ENCODE measurements at regions not wholly inside any gene's neighbourhood (a gene's known extent, or its start where the extent isn't known, plus 50 kb on each side); places are given as distances from the start of the nearest gene placed in this dataset.

- intact Hi-C loops (cut with micrococcal nuclease), result no loop called here
- CTCF ChIA-PET, result interaction anchor here (1.3 to 7.0 kb wide), 3 partner anchors 101 to 849 kb away, joined by 3 to 78 read pairs (median 4); no protein-coding TSS in a partner anchor
- H3K9me3 Mint-ChIP-seq, result no peaks in the 10 kb centered on the region
- POLR2A ChIA-PET, result interaction anchor here (1.0 kb wide), 1 partner anchor 209 kb away, joined by 3 read pairs; no protein-coding TSS in a partner anchor
- H3K27me3 Mint-ChIP-seq, result no peaks in the 10 kb centered on the region
- ATAC-seq (ENCODE audit: low read depth), result no peak
- TF ChIP-seq CTCF (IDR thresholded peaks at IDR 0.05), result no peak
- H3K4me3 Mint-ChIP-seq, result no peak overlapping the region
- no peak overlapping the region for H3K27ac Mint-ChIP-seq
- no peaks in the 10 kb centered on the region for H3K36me3 Mint-ChIP-seq (ENCODE audit: low read depth)
- DNase-seq, result no peak
- peaks cover 8% of the 10 kb centered on the region for H3K4me1 Mint-ChIP-seq
These were observed 115.3 kb upstream of the SPACA1 start for GRCh38 chr6:87932361-87932760.

GRCh38 chr6:87929843-87930288, 117.8 kb upstream of the SPACA1 start:
- H3K27ac Mint-ChIP-seq, result no peak overlapping the region
- POLR2A ChIA-PET, result interaction anchor here (1.5 kb wide), 1 partner anchor 308 kb away, joined by 6 read pairs; no protein-coding TSS in a partner anchor
- CTCF ChIA-PET, result interaction anchor here (0.7 to 7.0 kb wide), 14 partner anchors 18 to 941 kb away, joined by 3 to 78 read pairs (median 5); partner anchors contain the start of gene CNR1
- H3K36me3 Mint-ChIP-seq (ENCODE audit: low read depth), result no peaks in the 10 kb centered on the region
- ATAC-seq (ENCODE audit: low read depth) (peak; percentile 77), DNase-seq (peak; percentile 49)
- H3K4me1 Mint-ChIP-seq, result peaks cover 30% of the 10 kb centered on the region
- peak; percentile 32 for TF ChIP-seq CTCF (IDR thresholded peaks at IDR 0.05)
- H3K27me3 Mint-ChIP-seq, result no peaks in the 10 kb centered on the region
- H3K9me3 Mint-ChIP-seq, result no peaks in the 10 kb centered on the region
- intact Hi-C loops (cut with micrococcal nuclease), result loop anchor here (1.0 to 10.0 kb wide), 13 partner anchors 98 to 940 kb away; partner anchors contain the start of genes CFAP206 and CNR1
- no peak overlapping the region for H3K4me3 Mint-ChIP-seq

GRCh38 chr6:87926687-87927086, 121.0 kb upstream of the SPACA1 start:
- TF ChIP-seq CTCF (IDR thresholded peaks at IDR 0.05), result no peak
- ChIA-PET POLR2A (interaction anchor here (1.7 kb wide), 1 partner anchor 215 kb away, joined by 5 read pairs; no protein-coding TSS in a partner anchor), CTCF (interaction anchor here (1.8 to 7.0 kb wide), 2 partner anchors 95 to 311 kb away, joined by 9 to 78 read pairs; no protein-coding TSS in a partner anchor)
- Mint-ChIP-seq H3K36me3 (ENCODE audit: low read depth) (no peaks in the 10 kb centered on the region), H3K4me1 (peaks cover 58% of the 10 kb centered on the region), H3K27ac (no peak overlapping the region), H3K27me3 (no peaks in the 10 kb centered on the region), H3K9me3 (no peaks in the 10 kb centered on the region), H3K4me3 (no peak overlapping the region)
- intact Hi-C loops (cut with micrococcal nuclease), result loop anchor here (5.0 to 10.0 kb wide), 4 partner anchors 519 to 859 kb away; partner anchors contain the start of gene CFAP206
- DNase-seq (no peak), ATAC-seq (ENCODE audit: low read depth) (no peak)

- Mint-ChIP-seq H3K4me3 (peak overlapping the region; percentile 13), H3K27ac (peak overlapping the region; percentile 75), H3K9me3 (no peaks in the 10 kb centered on the region), H3K27me3 (no peaks in the 10 kb centered on the region), H3K4me1 (peaks cover 65% of the 10 kb centered on the region), H3K36me3 (ENCODE audit: low read depth) (no peaks in the 10 kb centered on the region)
- ATAC-seq (ENCODE audit: low read depth) (no peak), DNase-seq (no peak)
- intact Hi-C loops (cut with micrococcal nuclease), result loop anchor here (5.0 to 10.0 kb wide), 4 partner anchors 519 to 859 kb away; partner anchors contain the start of gene CFAP206
- TF ChIP-seq CTCF (IDR thresholded peaks at IDR 0.05), result no peak
- CTCF ChIA-PET, result interaction anchor here (0.9 to 7.0 kb wide), 3 partner anchors 8 to 312 kb away, joined by 3 to 78 read pairs (median 9); no protein-coding TSS in a partner anchor
- POLR2A ChIA-PET, result interaction anchor here (1.0 to 1.7 kb wide), 6 partner anchors 11 to 240 kb away, joined by 3 to 8 read pairs (median 4); partner anchors contain the start of genes AKIRIN2 and CNR1
These were observed 121.6 kb upstream of the SPACA1 start for GRCh38 chr6:87926072-87926471.

Data from activated B cell treated with CpG ODN at 0.5 μM for 24 hours (primary cell).